OCI-LY1 (cell line): ENCODE measurements at regions not wholly inside any gene's neighbourhood (a gene's known extent, or its start where the extent isn't known, plus 50 kb on each side); places are given as distances from the start of the nearest gene placed in this dataset.

Experiments
- CTCF ChIP-seq: fragments of 200-600 bp; sonication (generic), shearing (Covaris generic); IDR thresholded peaks from 2 replicates; pipeline ENCODE4 v1.5.1; 2017; ENCODE audit warnings: mild to moderate bottlenecking, antibody characterized with exemption, low read length, moderate library complexity, mixed read lengths
- EZH2 ChIP-seq: fragments of 200-600 bp; sonication (generic), shearing (Covaris generic); IDR thresholded peaks from 2 replicates; pipeline ENCODE4 v1.8.0; 2017; ENCODE audit warnings: borderline replicate concordance, mixed run types, mild to moderate bottlenecking, antibody characterized with exemption, low read length, moderate library complexity, mixed read lengths

DNA sequence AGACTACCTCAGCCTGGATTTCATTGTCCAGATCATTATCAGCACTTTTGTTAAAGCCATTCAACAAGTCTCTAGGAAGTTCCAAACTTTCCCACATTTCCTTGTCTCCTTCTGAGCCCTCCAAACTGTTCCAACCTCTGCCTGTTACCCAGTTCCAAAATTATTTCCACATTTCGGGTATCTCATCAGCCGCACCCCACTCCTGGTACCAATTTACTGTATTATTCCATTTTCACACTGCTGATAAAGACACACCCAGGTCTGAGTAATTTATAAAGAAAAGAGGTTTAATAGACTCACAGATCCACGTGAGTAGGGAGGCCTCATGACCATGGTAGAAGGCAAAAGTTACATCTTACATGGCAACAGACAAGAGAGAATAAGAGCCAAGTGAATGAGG, 1198.3 kb upstream of the ALCAM start:
- TF ChIP-seq CTCF (no peak), EZH2 (no peak)
